ENCODE measurements at regions not wholly inside any gene's neighbourhood (a gene's known extent, or its start where the extent isn't known, plus 50 kb on each side); places are given as distances from the start of the nearest gene placed in this dataset.
"Not testable (repeated sequence)": the region's sequence is repeated elsewhere in the genome, so short reads cannot be mapped to it uniquely, and the experiment has no call there.

GRCh38 chr9:97096793-97097192 lies 57.9 kb upstream of the CTSV start:
- no peak for DNase-seq

GRCh38 chr9:97089361-97089760 lies 50.4 kb upstream of the CTSV start:
- DNase-seq: not testable (repeated sequence)

Data from T1000 (cell line).